HEK293 (cell line): ENCODE measurements at regions not wholly inside any gene's neighbourhood (a gene's known extent, or its start where the extent isn't known, plus 50 kb on each side); places are given as distances from the start of the nearest gene placed in this dataset.

Experiments used
- CTCF ChIA-PET: fragments of 350-600 bp; formaldehyde crosslinking; extraction: SDS; loops from one replicate; lab custom pipeline; 2021; ENCODE audit warnings: antibody characterized with exemption; lab: Yijun Ruan, JAX
- POLR2A ChIA-PET: fragments of 300-600 bp; formaldehyde crosslinking; extraction: SDS; loops from one replicate; lab custom pipeline; 2020; ENCODE audit warnings: antibody characterized with exemption, inconsistent platforms; lab: Yijun Ruan, JAX
- H3K27ac ChIP-seq: fragments of 200-500 bp; sonication (Bioruptor generic); 2 replicates; pipeline ENCODE4 v1.5.1; 2014; ENCODE audit warnings: low read depth, low read length, control low read depth, inconsistent platforms; ENCODE audit errors: extremely low read depth
- H3K36me3 ChIP-seq, 2 experiments: fragments of 200-500 bp in 1 of 2; sonication (Bioruptor generic) in 1 of 2; 1 replicate in 1 of 2; 2 replicates in 1 of 2; pipeline ENCODE4 v1.5.1; 2014 to 2017; ENCODE audit warnings: inconsistent platforms in 2 of 2, low read length in 2 of 2; ENCODE audit not compliant: control insufficient read depth in 2 of 2, insufficient read depth in 1 of 2
- H3K4me1 ChIP-seq: fragments of 200-500 bp; sonication (Bioruptor generic); 2 replicates; pipeline ENCODE4 v1.5.1; 2014; ENCODE audit warnings: mild to moderate bottlenecking, low read length, inconsistent platforms; ENCODE audit not compliant: control insufficient read depth, insufficient read depth
- H3K4me3 ChIP-seq: 2 replicates; pipeline ENCODE4 v1.5.1; 2011; ENCODE audit warnings: low read depth, mild to moderate bottlenecking, control low read depth, low read length, moderate library complexity
- H3K9me3 ChIP-seq: fragments of 200-500 bp; sonication (Bioruptor generic); 2 replicates; pipeline ENCODE4 v1.5.1; 2014; ENCODE audit warnings: low read depth, low read length, inconsistent platforms; ENCODE audit not compliant: control insufficient read depth, insufficient read depth
- GLI4 ChIP-seq: fragments of 450-650 bp; formaldehyde crosslinking; IDR thresholded peaks from 2 replicates; pipeline ENCODE4 v1.5.1; 2016; ENCODE audit warnings: missing biosample characterization, missing genetic modification characterization
- INSM2 ChIP-seq: fragments of 450-650 bp; formaldehyde crosslinking; IDR thresholded peaks from 2 replicates; pipeline ENCODE4 v1.5.1; 2016; ENCODE audit warnings: missing biosample characterization, missing genetic modification characterization
- REPIN1 ChIP-seq: fragments of 450-650 bp; formaldehyde crosslinking; IDR thresholded peaks from 2 replicates; pipeline ENCODE4 v1.5.1; 2017; ENCODE audit warnings: missing biosample characterization, missing genetic modification characterization, low read depth
- ZNF121 ChIP-seq: fragments of 450-650 bp; formaldehyde crosslinking; IDR thresholded peaks from 2 replicates; pipeline ENCODE4 v1.5.1; 2016; ENCODE audit warnings: missing biosample characterization, missing genetic modification characterization
- ZNF146 ChIP-seq: fragments of 450-650 bp; formaldehyde crosslinking; IDR thresholded peaks from 2 replicates; pipeline ENCODE4 v1.5.1; 2016; ENCODE audit warnings: missing biosample characterization, missing genetic modification characterization
- ZNF155 ChIP-seq: fragments of 450-650 bp; formaldehyde crosslinking; IDR thresholded peaks from 2 replicates; pipeline ENCODE4 v1.5.1; 2016; ENCODE audit warnings: missing biosample characterization, missing genetic modification characterization
- ZNF16 ChIP-seq: fragments of 450-650 bp; formaldehyde crosslinking; IDR thresholded peaks from 2 replicates; pipeline ENCODE4 v1.5.1; 2016; ENCODE audit warnings: low read depth, missing biosample characterization, missing genetic modification characterization
- ZNF211 ChIP-seq: fragments of 450-650 bp; formaldehyde crosslinking; IDR thresholded peaks from 2 replicates; pipeline ENCODE4 v1.5.1; 2016; ENCODE audit warnings: low read depth, missing biosample characterization, missing genetic modification characterization
- ZNF223 ChIP-seq: fragments of 450-650 bp; formaldehyde crosslinking; IDR thresholded peaks from 2 replicates; pipeline ENCODE4 v1.5.1; 2016; ENCODE audit warnings: missing biosample characterization, missing genetic modification characterization
- ZNF23 ChIP-seq: fragments of 450-650 bp; formaldehyde crosslinking; IDR thresholded peaks from 2 replicates; pipeline ENCODE4 v1.5.1; 2016; ENCODE audit warnings: missing biosample characterization, missing genetic modification characterization, borderline replicate concordance
- ZNF26 ChIP-seq: fragments of 450-650 bp; formaldehyde crosslinking; IDR thresholded peaks from 2 replicates; pipeline ENCODE4 v1.5.1; 2016; ENCODE audit warnings: missing biosample characterization, missing genetic modification characterization
- ZNF398 ChIP-seq: fragments of 450-650 bp; formaldehyde crosslinking; IDR thresholded peaks from 2 replicates; pipeline ENCODE4 v1.5.1; 2017; ENCODE audit warnings: missing biosample characterization, missing genetic modification characterization
- ZNF513 ChIP-seq: fragments of 450-650 bp; IDR thresholded peaks from 2 replicates; pipeline ENCODE4 v1.5.1; 2018; ENCODE audit warnings: missing biosample characterization, missing genetic modification characterization
- ZNF518A ChIP-seq: fragments of 450-650 bp; formaldehyde crosslinking; conservative IDR thresholded peaks from 2 replicates; pipeline ENCODE4 v1.5.1; 2016; ENCODE audit warnings: low read depth, missing biosample characterization, missing genetic modification characterization
- ZNF529 ChIP-seq: fragments of 450-650 bp; formaldehyde crosslinking; IDR thresholded peaks from 2 replicates; pipeline ENCODE4 v1.5.1; 2017; ENCODE audit warnings: missing genetic modification characterization, missing biosample characterization; ENCODE audit not compliant: insufficient replicate concordance
- ZNF596 ChIP-seq: fragments of 450-650 bp; IDR thresholded peaks from 2 replicates; pipeline ENCODE4 v1.5.0; 2018; ENCODE audit warnings: missing biosample characterization, mild to moderate bottlenecking, missing genetic modification characterization, moderate library complexity
- ZNF621 ChIP-seq: fragments of 450-650 bp; formaldehyde crosslinking; IDR thresholded peaks from 2 replicates; pipeline ENCODE4 v1.5.1; 2017; ENCODE audit warnings: missing biosample characterization, missing genetic modification characterization
- ZNF639 ChIP-seq: fragments of 450-650 bp; formaldehyde crosslinking; IDR thresholded peaks from 2 replicates; pipeline ENCODE4 v1.5.1; 2016; ENCODE audit warnings: missing biosample characterization, missing genetic modification characterization
- ZNF658 ChIP-seq: fragments of 450-650 bp; formaldehyde crosslinking; IDR thresholded peaks from 2 replicates; pipeline ENCODE4; 2016; ENCODE audit warnings: missing biosample characterization, missing genetic modification characterization
- ZNF701 ChIP-seq: fragments of 450-650 bp; formaldehyde crosslinking; IDR thresholded peaks from 2 replicates; pipeline ENCODE4 v1.5.1; 2016; ENCODE audit warnings: missing biosample characterization, missing genetic modification characterization
- ZNF837 ChIP-seq: fragments of 450-650 bp; formaldehyde crosslinking; IDR thresholded peaks from 2 replicates; pipeline ENCODE4 v1.5.1; 2016; ENCODE audit warnings: missing biosample characterization, missing genetic modification characterization
- ZXDB ChIP-seq: fragments of 450-650 bp; formaldehyde crosslinking; IDR thresholded peaks from 2 replicates; pipeline ENCODE4 v1.5.1; 2016; ENCODE audit warnings: missing biosample characterization, missing genetic modification characterization

- TF ChIP-seq ZNF26 (tag by site-specific recombination), result no peak
- no peak for TF ChIP-seq ZNF211
- TF ChIP-seq GLI4 (tag by site-specific recombination), result no peak
- no peak for TF ChIP-seq ZNF621 (tag by site-specific recombination)
- TF ChIP-seq ZNF658 (tag by site-specific recombination), result no peak
- TF ChIP-seq ZNF146 (tag by site-specific recombination), result no peak
- no peak for TF ChIP-seq ZXDB (tag by site-specific recombination)
- TF ChIP-seq ZNF513 (tag by site-specific recombination), result no peak
- no peak for TF ChIP-seq ZNF639 (tag by site-specific recombination)
- TF ChIP-seq ZNF155 (tag by site-specific recombination), result no peak
- no peak for TF ChIP-seq ZNF121
Measured at GRCh38 chr6:92275150-92275549, 1144.2 kb downstream of the EPHA7 start (continued).

- ChIA-PET CTCF (no interaction called here), POLR2A (no interaction called here)
- H3K4me1 ChIP-seq, result no peaks in the 10 kb centered on the region
- H3K27ac ChIP-seq, result no peak overlapping the region
- no peak overlapping the region for H3K4me3 ChIP-seq
- no peaks in the 10 kb centered on the region for H3K36me3 ChIP-seq
- no peaks in the 10 kb centered on the region for H3K9me3 ChIP-seq
- TF ChIP-seq ZNF701, result no peak
- TF ChIP-seq ZNF223, result no peak
- TF ChIP-seq ZNF529 (tag by site-specific recombination), result no peak
- TF ChIP-seq ZNF596 (tag by site-specific recombination), result no peak
- TF ChIP-seq ZNF16, result no peak
- TF ChIP-seq INSM2, result no peak
- no peak for TF ChIP-seq ZNF837
- TF ChIP-seq ZNF518A, result no peak
- no peak for TF ChIP-seq ZNF23
- no peak for TF ChIP-seq REPIN1 (tag by site-specific recombination)
- TF ChIP-seq ZNF398, result no peak
Measured at GRCh38 chr6:92274588-92274987, 1144.8 kb downstream of the EPHA7 start.
